WTC11 (cell line): ENCODE measurements at regions not wholly inside any gene's neighbourhood (a gene's known extent, or its start where the extent isn't known, plus 50 kb on each side); places are given as distances from the start of the nearest gene placed in this dataset.

Experiments used
- ATAC-seq: fragments of 200-7000 bp; cut with Tn5 transposase; 2 replicates; pipeline ENCODE4 v1.10.0; 2021; ENCODE audit warnings: mild to moderate bottlenecking, moderate library complexity
- CTCF ChIA-PET: fragments of 300-600 bp; sonication (Branson Sonifier 250); formaldehyde crosslinking; loops from one replicate; lab custom pipeline; 2021; ENCODE audit warnings: antibody characterized with exemption; lab: Charles Lee
- POLR2A ChIA-PET: fragments of 350-600 bp; sonication (Branson Sonifier 250); formaldehyde crosslinking; loops from one replicate; lab custom pipeline; 2021; ENCODE audit warnings: antibody characterized with exemption; lab: Charles Lee
- DNase-seq: peaks from one replicate; pipeline ENCODE4 v3.0.0; 2021; ENCODE audit warnings: low spot score
- H3K27ac Mint-ChIP-seq: 2 replicates; pipeline ENCODE4 v1.8.0; 2021; ENCODE audit warnings: mixed read lengths
- H3K27me3 Mint-ChIP-seq: 2 replicates; pipeline ENCODE4 v1.8.0; 2021; ENCODE audit warnings: low read depth, mild to moderate bottlenecking, moderate library complexity, mixed read lengths
- H3K36me3 Mint-ChIP-seq: 2 replicates; pipeline ENCODE4 v1.8.0; 2021; ENCODE audit warnings: mixed read lengths
- H3K4me1 Mint-ChIP-seq: 2 replicates; pipeline ENCODE4 v1.8.0; 2022; ENCODE audit warnings: mixed read lengths
- H3K4me3 Mint-ChIP-seq: 2 replicates; pipeline ENCODE4 v1.8.0; 2021; ENCODE audit warnings: mild to moderate bottlenecking, moderate library complexity, mixed read lengths
- H3K9me3 Mint-ChIP-seq: 2 replicates; pipeline ENCODE4 v1.8.0; 2021; ENCODE audit warnings: mixed read lengths
- ATF3 ChIP-seq: sonication (generic); formaldehyde crosslinking; conservative IDR thresholded peaks from 2 replicates; pipeline ENCODE4 v1.8.1; 2022; ENCODE audit warnings: mild to moderate bottlenecking, missing genetic modification reagents
- E2F1 ChIP-seq: sonication (generic); formaldehyde crosslinking; IDR thresholded peaks from 2 replicates; pipeline ENCODE4 v1.8.0; 2022; ENCODE audit warnings: mild to moderate bottlenecking, missing genetic modification reagents
- GTF2I ChIP-seq: fragments of 250-450 bp; sonication (Bioruptor Pico); conservative IDR thresholded peaks from 2 replicates; pipeline ENCODE4 v1.4.0; 2021; ENCODE audit warnings: mild to moderate bottlenecking
- IRF2 ChIP-seq: sonication (generic); formaldehyde crosslinking; IDR thresholded peaks from 2 replicates; pipeline ENCODE4 v1.8.0; 2022; ENCODE audit warnings: low read depth, missing genetic modification reagents, borderline replicate concordance
- JAZF1 ChIP-seq: fragments of 250-450 bp; sonication (Bioruptor Pico); IDR thresholded peaks from 2 replicates; pipeline ENCODE4 v1.9.0; 2021; ENCODE audit warnings: moderate library complexity, mild to moderate bottlenecking, inconsistent platforms
- NFE2L1 ChIP-seq: sonication (generic); formaldehyde crosslinking; IDR thresholded peaks from 2 replicates; pipeline ENCODE4 v1.8.1; 2023; ENCODE audit warnings: missing genetic modification reagents
- RELA ChIP-seq: sonication (generic); formaldehyde crosslinking; IDR thresholded peaks from 2 replicates; pipeline ENCODE4 v1.8.1; 2022; ENCODE audit warnings: missing genetic modification reagents, mild to moderate bottlenecking, borderline replicate concordance
- SMAD4 ChIP-seq: sonication (generic); formaldehyde crosslinking; IDR thresholded peaks from 2 replicates; pipeline ENCODE4 v1.8.0; 2022; ENCODE audit warnings: mild to moderate bottlenecking, missing genetic modification reagents
- SP1 ChIP-seq: sonication (generic); formaldehyde crosslinking; conservative IDR thresholded peaks from 2 replicates; pipeline ENCODE4 v1.8.1; 2022; ENCODE audit warnings: missing genetic modification reagents
- TCF7 ChIP-seq: sonication (generic); formaldehyde crosslinking; IDR thresholded peaks from 2 replicates; pipeline ENCODE4 v1.8.0; 2022; ENCODE audit warnings: mild to moderate bottlenecking, low read depth, missing genetic modification reagents, moderate library complexity
- TEAD4 ChIP-seq: sonication (generic); formaldehyde crosslinking; IDR thresholded peaks from 2 replicates; pipeline ENCODE4 v1.8.0; 2022; ENCODE audit warnings: mild to moderate bottlenecking, missing genetic modification reagents
- ZNF138 ChIP-seq: sonication (generic); formaldehyde crosslinking; conservative IDR thresholded peaks from 2 replicates; pipeline ENCODE4 v1.8.1; 2022; ENCODE audit warnings: mild to moderate bottlenecking, moderate library complexity, missing genetic modification reagents
- ZNF396 ChIP-seq: fragments of 250-450 bp; sonication (Bioruptor Pico); IDR thresholded peaks from 2 replicates; pipeline ENCODE4 v1.8.0; 2021; ENCODE audit warnings: mild to moderate bottlenecking, moderate library complexity, borderline replicate concordance
- ZNF423 ChIP-seq: fragments of 250-450 bp; sonication (Bioruptor Pico); IDR thresholded peaks from 2 replicates; pipeline ENCODE4 v2.1.2; 2022; ENCODE audit warnings: mild to moderate bottlenecking, moderate library complexity
- TF ChIP-seq, protein P1 (sequence below): sonication (generic); formaldehyde crosslinking; IDR thresholded peaks from 2 replicates; pipeline ENCODE4 v1.8.0; 2023; ENCODE audit warnings: mild to moderate bottlenecking, missing genetic modification reagents
- TF ChIP-seq, protein P2 (sequence below): sonication (generic); formaldehyde crosslinking; IDR thresholded peaks from 2 replicates; pipeline ENCODE4 v1.8.0; 2022; ENCODE audit warnings: mild to moderate bottlenecking, missing genetic modification reagents

- no peak for TF ChIP-seq E2F1
- TF ChIP-seq, protein P1, sequence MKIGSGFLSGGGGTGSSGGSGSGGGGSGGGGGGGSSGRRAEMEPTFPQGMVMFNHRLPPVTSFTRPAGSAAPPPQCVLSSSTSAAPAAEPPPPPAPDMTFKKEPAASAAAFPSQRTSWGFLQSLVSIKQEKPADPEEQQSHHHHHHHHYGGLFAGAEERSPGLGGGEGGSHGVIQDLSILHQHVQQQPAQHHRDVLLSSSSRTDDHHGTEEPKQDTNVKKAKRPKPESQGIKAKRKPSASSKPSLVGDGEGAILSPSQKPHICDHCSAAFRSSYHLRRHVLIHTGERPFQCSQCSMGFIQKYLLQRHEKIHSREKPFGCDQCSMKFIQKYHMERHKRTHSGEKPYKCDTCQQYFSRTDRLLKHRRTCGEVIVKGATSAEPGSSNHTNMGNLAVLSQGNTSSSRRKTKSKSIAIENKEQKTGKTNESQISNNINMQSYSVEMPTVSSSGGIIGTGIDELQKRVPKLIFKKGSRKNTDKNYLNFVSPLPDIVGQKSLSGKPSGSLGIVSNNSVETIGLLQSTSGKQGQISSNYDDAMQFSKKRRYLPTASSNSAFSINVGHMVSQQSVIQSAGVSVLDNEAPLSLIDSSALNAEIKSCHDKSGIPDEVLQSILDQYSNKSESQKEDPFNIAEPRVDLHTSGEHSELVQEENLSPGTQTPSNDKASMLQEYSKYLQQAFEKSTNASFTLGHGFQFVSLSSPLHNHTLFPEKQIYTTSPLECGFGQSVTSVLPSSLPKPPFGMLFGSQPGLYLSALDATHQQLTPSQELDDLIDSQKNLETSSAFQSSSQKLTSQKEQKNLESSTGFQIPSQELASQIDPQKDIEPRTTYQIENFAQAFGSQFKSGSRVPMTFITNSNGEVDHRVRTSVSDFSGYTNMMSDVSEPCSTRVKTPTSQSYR (CRISPR knock-in tag) = no peak
- no peak for TF ChIP-seq JAZF1 (CRISPR knock-in tag)
- TF ChIP-seq SMAD4 (CRISPR knock-in tag) = no peak
- TF ChIP-seq ATF3 (CRISPR knock-in tag) = no peak
Measured at GRCh38 chr11:21969841-21970240, 223.0 kb upstream of the ANO5 start (continued).

DNA sequence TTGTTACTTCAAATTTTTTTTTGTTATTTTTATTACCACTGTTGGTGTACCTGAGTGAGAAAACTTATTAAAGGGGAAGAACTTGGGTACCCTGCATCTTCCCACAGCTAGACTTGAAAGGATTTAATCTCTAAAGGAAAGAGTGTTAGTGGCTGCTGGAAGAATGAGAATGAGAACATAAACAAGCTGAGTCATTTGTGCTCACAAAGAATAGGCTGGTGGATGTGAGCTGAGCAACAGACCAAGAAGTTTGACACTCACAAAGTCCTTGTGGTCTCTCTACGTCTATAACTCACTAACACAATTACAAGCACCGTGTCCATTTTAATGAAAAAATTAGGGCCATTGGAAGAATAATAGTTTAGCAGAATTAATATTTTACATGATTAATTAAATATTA, 217.6 kb upstream of the ANO5 start:
- TF ChIP-seq ZNF138 (CRISPR knock-in tag) (no peak), IRF2 (no peak), NFE2L1 (no peak), ZNF423 (no peak), SP1 (CRISPR knock-in tag) (no peak), TCF7 (CRISPR knock-in tag) (no peak)
- Mint-ChIP-seq H3K4me1 (peaks cover 8% of the 10 kb centered on the region), H3K36me3 (no peaks in the 10 kb centered on the region), H3K9me3 (no peaks in the 10 kb centered on the region), H3K27ac (no peak overlapping the region), H3K27me3 (no peaks in the 10 kb centered on the region), H3K4me3 (no peak overlapping the region)
- CTCF ChIA-PET = no interaction called here
- ATAC-seq = peak; percentile 69
- DNase-seq = no peak
- POLR2A ChIA-PET = no interaction called here

GRCh38 chr11:21976210-21976609, 216.7 kb upstream of the ANO5 start:
- Mint-ChIP-seq H3K27me3 (no peaks in the 10 kb centered on the region), H3K36me3 (no peaks in the 10 kb centered on the region), H3K4me1 (peaks cover 8% of the 10 kb centered on the region), H3K4me3 (no peak overlapping the region), H3K9me3 (no peaks in the 10 kb centered on the region), H3K27ac (no peak overlapping the region)
- ChIA-PET POLR2A (interaction anchor here (0.6 kb wide), 1 partner anchor 158 kb away, joined by 3 read pairs; no protein-coding TSS in a partner anchor), CTCF (no interaction called here)
- DNase-seq (no peak), ATAC-seq (peak; percentile 51; the same call in 1 of the 2 replicates)
- TF ChIP-seq RELA (CRISPR knock-in tag) = no peak
- TF ChIP-seq, protein P2, sequence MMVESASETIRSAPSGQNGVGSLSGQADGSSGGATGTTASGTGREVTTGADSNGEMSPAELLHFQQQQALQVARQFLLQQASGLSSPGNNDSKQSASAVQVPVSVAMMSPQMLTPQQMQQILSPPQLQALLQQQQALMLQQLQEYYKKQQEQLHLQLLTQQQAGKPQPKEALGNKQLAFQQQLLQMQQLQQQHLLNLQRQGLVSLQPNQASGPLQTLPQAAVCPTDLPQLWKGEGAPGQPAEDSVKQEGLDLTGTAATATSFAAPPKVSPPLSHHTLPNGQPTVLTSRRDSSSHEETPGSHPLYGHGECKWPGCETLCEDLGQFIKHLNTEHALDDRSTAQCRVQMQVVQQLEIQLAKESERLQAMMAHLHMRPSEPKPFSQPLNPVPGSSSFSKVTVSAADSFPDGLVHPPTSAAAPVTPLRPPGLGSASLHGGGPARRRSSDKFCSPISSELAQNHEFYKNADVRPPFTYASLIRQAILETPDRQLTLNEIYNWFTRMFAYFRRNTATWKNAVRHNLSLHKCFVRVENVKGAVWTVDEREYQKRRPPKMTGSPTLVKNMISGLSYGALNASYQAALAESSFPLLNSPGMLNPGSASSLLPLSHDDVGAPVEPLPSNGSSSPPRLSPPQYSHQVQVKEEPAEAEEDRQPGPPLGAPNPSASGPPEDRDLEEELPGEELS = no peak
- no peak for TF ChIP-seq SP1 (CRISPR knock-in tag)
- no peak for TF ChIP-seq GTF2I (CRISPR knock-in tag)
- TF ChIP-seq SMAD4 (CRISPR knock-in tag) = no peak

- CTCF ChIA-PET = no interaction called here
- Mint-ChIP-seq H3K4me3 (no peak overlapping the region), H3K27me3 (no peaks in the 10 kb centered on the region), H3K9me3 (no peaks in the 10 kb centered on the region), H3K27ac (no peak overlapping the region), H3K4me1 (peaks cover 14% of the 10 kb centered on the region)
- POLR2A ChIA-PET = no interaction called here
- TF ChIP-seq TEAD4 (CRISPR knock-in tag) = no peak
- TF ChIP-seq ZNF396 (CRISPR knock-in tag) = no peak
- TF ChIP-seq RELA (CRISPR knock-in tag) = no peak
- TF ChIP-seq, all 79 proteins: peak for 0
- DNase-seq (no peak), ATAC-seq (no peak)
- H3K36me3 Mint-ChIP-seq = no peaks in the 10 kb centered on the region
Measured at GRCh38 chr11:21983431-21983830, 209.5 kb upstream of the ANO5 start.
